GM18868 (cell line): ENCODE measurements at regions not wholly inside any gene's neighbourhood (a gene's known extent, or its start where the extent isn't known, plus 50 kb on each side); places are given as distances from the start of the nearest gene placed in this dataset.
"Not testable (repeated sequence)": the region's sequence is repeated elsewhere in the genome, so short reads cannot be mapped to it uniquely, and the experiment has no call there.

Experiments used
- ATAC-seq: cut with Tn5 transposase; IDR thresholded peaks from one replicate; pipeline ENCODE4 v1.9.1; 2021; ENCODE audit warnings: mild to moderate bottlenecking, moderate library complexity; ENCODE audit not compliant: unreplicated experiment

DNA sequence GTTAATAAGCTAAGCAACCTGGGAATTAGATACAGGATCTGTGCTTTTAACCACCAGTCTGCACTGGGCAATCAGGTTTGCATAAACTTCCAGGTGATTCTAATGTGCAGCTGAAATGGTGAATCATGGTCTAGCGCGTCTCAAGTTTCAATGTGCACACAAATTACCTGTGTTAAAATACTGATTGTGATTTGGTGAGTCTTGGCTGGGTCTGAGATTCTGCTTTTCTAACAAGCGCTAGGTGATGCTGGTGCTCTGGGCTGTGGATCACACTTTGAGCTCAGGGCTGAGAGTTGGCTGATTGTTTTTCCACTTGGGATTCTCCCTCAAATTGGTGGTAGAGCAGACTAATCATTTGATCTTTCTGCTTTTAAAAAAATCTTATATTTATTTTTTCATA is 124.8 kb downstream of the C12orf75 start:
- no peak for ATAC-seq

DNA sequence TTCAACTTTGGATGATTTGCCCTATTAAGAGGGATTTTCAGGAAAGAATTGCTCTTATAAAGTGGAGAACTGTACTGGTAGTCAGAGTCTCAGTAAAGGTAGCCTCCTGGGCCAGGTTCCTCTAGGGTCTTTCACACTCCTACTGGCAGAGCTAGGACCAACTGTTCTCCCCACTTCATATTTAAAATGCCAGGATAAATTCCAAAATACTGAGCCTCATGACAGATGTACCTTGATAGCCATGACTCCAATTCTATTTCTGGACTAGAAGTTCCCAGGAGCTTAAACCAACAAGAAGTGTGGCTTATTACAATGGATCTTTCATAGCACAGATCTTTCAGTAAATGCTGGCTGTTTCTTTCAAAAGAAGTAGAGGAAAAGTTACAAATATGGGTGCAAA is 126.5 kb downstream of the C12orf75 start:
- no peak for ATAC-seq

DNA sequence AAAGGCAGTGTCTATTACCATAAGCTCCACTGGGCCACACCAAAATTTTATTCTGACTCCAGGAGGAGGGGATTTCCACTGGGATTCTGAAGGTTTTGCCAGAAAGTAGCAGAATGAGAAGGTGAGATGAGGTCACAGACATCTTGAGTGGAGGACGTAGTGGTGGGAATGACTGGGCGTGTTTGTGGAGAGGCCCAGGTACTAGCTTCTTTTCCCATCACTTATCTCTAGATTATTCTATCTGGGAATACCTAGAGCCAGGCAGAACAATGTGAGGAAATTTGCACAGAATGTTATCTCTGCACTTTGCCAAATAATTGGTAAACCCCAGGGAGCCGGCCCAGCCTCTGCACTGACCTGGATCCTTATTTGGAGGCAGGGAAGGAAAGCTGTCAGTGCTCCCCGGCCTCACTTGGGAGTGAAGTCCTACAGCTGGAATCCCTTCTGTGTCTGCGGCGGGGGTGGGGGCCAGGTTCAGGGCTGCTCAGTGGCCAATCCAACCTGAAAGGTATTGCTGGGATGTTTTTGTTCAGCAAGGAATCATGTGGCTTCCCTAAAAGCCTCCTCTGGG is 129.4 kb downstream of the C12orf75 start:
- no peak for ATAC-seq

DNA sequence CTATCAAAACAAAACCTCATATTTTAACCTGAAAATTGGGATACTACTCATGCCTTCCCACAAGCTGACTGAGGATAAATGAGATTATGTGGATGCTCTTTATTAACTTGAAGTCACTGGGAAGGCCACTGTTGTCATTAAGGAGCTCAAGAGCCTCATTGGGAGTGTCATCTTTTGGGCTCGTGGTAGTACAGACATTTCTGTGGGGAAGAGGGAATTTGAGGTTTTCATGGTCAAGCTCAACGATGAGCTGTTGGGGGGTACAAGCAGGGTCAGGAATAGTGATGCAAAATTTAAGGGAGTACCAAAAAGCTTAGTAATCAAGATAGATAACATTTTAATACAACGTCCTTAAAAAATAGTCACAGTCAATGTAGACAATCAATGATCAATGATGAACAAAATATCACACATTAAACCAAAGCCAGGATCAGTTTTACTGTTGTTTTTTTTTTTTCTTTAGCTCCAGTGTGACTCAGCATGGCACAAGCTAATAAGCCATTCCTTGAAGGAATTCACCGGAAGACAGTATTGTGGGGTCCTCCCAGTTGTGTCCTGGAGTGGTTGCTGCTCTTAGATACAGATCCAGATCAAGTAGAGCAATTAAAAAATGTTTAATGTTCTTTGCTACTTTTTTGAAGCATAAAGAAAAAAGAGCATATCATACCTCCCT is 130.9 kb downstream of the C12orf75 start:
- no peak for ATAC-seq

DNA sequence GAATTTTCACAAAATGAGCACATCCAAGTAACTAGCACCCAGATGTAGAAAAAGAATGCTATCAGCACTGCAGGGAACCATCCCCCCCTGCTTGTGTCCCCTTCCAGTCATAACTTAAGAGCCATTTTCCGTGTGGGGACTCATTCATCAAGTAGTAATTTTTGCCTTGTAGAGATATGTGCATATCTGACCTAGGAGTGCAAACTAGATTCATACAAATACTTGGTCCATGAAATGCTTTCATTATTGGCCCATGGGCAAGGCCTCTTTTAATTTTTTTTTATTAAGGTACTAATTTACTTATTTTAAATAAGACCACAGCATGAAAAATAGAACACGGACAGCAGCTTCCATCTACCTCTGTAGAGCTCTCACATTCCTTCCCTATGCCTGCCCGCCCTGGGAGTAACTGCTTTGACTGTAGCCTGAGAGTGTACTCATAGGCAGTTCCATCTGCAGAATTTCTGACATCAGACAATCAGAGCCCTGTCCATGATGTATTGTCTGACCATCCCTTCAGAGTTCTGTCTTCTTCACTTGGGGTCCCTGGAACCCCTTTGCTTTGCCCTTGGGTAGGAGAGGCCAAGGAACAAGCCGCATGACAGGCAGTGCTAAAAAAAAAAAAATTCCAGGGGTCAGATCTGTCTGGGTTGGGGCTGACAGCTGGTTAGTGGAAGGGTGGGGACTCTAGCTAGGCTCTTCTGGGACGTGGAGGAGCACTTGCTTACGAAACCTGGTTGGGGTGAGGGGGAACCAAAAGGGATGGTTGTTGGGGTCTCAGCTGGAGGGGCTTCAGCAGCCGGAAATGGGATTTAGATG is 131.7 kb downstream of the C12orf75 start:
- no peak for ATAC-seq

DNA sequence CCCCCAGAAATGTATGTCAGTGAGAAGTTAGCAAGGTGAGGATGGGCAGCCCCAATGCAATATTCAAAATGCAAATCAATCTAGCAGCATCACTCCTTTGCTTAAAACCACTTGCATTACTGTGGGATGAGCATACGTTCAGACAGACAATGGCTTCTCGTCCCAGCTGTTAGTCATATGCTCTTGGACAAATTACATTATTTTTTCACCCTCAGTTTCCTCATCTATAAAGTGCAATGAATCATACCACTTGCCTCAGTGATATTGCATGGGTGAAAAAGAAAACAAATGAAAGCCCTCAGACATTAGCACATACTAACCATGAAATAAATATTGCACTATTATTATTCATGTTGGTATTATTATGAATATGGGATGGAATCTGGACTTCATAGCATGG is 132.3 kb downstream of the C12orf75 start:
- no peak for ATAC-seq

DNA sequence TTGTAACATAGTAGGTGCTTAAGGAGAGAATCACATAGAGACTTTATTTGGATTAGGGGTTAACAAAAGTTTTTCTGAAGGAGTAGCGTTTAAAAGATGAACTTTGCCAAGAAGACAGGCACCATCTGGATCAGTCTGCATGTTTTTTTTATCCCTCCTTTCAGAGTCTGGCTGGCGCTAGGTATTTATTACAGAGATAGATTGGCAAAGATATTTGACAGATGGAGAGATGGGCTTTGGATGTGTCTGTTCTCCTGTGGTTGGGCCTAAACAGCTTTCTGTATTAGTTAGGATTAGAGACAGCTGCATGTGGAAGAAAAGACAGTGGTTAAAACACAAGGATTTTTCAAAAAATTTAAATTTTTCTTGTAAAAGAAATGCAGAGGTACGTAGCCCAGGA is 133.9 kb downstream of the C12orf75 start:
- no peak for ATAC-seq

DNA sequence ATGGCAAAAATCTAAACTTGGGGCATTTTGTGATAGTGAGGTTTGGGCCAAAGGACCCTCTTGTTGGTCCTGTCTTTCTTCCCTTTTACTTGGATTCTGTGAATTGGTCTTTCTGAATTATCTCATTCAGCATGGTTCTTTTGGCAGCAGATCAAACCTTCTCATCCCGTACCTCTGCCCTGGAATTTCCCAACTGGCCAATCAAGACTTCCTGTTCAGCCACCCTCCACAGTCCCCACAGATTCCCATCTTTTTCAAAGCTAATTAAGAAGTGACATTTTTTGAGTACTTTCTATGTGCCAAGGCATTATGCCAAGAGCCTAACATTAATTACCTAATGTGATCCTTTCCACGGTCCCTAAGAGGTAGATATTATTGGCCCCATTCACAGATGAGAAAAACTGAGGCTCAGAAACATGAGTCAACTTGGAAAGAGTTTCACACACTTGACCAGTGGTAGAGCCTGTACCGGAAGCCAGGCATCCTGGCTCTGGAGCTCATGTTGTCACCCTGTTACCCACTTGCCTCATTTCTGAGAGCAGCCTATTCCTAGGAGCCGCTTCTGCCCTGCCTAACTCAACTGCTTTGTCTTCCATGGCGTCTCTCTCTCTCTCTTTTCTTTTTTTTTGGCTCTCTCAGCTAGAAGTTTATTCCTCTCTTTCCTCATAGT is 135.9 kb downstream of the C12orf75 start:
- no peak for ATAC-seq

DNA sequence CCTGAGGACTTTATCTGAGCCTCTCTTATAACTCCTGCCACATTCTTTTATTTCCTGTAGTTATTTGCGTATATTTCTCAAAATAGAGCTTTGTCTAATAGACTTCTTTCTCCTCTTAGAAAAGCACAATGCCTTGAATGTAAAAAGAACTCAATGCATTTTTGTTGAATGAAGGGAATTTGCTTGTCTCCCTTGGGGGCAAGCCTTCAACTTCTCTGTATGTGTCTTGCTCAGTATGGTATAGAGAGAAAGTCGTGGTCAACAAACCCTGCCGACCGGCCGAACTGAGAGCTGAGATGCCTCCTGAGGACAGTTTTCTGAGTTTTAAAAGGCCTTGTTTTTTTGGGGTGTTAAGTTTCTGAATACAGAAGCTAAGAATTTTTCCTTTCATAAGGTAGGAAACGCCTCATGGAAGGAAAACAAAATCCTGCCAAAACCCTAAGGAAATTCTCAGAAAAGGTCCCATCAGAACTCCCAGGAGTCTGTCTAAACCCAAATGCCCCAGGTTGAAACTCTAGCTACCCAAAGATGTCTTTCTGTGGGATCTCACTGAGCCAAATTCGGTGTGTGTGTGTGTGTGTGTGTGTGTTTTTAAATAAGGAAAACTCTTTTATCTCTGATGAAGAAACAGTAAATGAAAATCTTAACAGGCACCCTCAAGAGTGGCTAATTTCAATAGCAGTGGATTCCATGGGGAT is 136.6 kb downstream of the C12orf75 start:
- ATAC-seq = no peak

DNA sequence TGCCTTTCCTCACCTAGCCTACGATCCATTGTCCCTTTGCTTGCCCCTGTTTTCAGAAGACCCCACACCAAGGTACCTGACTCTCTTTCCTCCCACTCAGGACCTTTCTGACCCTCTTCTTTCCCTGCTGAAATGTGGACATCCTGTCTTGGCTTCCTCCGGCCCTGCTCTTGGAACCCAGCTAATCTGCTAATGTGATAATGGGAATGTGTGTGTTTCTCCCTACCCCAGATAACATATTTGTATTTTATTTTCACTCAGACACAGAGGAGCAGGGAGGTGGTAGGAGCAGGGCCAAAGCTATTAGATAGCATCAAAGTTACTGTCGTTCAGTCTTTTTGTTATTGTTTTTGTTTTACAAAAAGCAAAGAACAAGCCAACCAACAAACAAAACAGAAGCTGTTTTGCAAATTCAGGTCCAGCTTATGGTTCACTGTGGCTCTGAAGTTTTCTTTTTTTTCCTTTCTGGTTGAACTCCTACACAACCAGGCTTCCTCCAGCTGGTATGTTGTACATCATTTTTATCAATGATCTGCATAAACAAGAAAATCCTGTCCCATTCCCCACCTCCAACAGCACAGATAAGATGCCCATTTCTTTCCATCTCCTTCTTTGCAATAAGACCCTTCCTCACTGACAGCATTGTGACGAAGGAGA is 137.3 kb downstream of the C12orf75 start:
- no peak for ATAC-seq

DNA sequence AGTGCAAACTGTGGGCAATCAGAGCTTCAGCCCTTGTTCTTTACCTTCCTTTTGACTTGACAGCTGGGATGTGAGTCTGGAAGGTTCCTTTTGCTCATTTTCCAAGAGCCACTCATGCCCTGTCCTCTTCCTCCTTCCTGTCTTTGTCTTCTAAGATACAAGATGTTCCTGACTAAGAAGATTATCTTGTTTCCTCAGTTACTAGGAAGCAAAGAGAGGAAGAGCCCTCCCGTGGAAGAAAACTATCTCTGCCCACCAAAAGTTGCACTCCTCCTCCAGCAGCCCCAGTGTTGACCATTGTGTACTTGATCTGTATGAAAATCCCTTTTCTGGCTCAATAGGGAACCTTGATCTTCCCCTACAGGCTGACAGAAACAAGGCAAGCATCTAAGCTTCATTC is 138.0 kb downstream of the C12orf75 start:
- ATAC-seq = no peak

DNA sequence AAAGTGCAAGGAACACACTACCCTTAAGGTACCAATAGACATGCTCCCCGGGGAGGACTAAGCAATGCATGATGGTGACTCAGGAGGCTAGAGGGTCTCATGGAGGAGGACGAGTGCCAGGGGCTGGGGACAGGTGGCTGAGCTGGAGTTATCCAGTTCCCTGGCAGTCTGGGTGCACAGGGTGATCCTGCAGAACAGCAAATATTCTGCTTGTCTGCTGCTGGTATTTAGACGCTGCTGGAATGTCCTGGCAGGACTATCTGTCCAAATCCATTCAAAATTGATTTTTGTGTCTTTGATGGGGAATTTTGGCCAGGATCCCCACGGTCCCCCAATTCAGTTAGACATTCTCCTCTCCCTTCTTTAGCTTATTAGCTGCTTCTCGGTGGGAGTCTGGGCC is 138.7 kb downstream of the C12orf75 start:
- no peak for ATAC-seq

DNA sequence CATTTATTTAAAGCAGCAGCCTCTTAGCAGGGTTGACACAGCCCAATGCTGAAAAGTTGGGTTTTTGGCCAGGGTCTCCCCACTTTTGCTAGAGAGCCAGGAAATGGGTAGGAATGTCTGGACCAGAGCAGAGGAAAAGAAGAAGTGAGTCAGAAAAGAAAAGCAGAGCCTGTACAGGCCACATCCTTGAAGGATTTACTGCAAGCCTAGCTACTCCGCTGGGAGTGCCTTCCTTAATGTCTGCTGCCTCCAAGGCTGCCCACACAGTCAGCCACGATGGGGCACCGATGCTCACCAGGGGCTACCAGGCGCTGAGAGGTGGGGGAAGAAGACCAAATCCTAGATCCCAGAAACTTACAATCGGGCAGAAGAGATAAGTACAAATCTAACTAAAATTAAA is 139.2 kb downstream of the C12orf75 start:
- no peak for ATAC-seq

DNA sequence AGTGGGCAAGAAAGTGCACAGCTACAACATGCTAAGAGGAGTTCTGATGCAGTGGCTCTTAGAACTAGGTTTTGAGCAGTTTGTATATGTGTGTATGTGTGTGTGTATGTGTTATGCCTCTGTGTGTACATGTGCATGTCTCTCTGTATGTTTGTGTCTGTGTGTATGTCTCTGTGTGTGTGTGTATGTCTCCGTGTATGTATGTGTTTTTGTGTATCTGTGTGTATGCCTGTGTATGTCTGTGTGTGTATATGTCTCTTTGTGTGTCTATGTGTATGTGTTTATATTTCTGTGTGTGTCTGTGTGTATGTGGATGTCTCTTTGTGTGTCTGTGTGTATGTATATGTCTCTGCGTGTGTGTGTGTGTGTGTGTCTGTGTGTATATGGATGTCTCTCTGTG is 139.6 kb downstream of the C12orf75 start:
- ATAC-seq = no peak

DNA sequence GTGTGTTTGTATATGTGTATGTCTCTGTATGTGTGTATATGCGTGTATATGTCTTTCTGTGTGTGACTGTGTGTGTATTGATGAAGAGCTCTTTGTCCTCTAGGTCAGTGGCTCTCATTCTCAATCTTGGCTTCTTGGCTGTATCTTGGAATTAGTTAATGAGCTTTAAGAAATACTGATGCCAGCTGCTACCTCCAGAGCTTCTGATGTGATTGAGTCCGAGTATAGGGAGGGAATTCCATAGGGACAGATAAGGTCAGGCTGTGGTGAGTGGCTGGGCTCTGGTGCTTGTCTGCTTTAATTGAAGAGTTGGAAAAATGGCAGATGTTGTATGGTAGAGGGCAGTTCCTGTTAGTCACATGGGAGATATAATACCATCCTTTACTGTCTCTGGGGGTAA is 140.1 kb downstream of the C12orf75 start:
- ATAC-seq = no peak

DNA sequence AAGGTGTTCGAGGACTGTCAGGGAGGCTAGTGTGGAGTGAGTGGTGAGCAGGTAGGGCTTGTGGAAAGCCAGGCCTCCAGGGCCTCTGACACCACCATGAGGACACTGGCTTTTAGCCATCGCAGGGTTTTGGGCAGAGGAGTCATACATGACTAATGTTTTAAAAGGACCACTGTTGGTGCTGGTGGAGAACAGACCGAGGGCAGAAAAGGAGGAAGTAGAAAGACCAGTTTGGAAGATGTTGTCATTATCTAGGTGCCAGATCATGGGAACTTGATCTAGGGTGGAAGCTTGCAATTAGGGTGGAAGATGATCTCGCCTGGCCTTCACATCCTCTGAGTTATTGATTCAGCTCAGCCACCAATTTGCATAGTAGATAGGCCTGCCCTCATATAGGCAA is 144.2 kb downstream of the C12orf75 start:
- ATAC-seq = no peak

DNA sequence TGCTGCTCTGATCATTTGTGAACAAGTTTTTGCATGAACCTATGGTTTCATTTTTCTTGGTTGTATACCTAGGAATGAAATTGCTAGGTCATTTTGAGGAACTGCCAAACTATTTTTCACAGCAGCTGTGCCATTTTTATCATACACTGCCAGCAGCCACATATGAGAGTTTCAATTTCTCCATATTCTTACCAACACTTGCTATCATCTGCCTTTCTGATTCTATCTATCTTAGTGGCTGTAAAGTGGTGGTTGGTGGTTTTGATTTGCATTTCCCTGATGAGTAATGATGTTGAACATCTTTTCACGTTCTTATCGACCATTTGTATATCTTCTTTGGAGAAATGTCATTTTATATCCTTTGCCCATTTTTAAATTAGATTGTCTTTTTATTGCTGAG is 146.1 kb downstream of the C12orf75 start:
- ATAC-seq = no peak

DNA sequence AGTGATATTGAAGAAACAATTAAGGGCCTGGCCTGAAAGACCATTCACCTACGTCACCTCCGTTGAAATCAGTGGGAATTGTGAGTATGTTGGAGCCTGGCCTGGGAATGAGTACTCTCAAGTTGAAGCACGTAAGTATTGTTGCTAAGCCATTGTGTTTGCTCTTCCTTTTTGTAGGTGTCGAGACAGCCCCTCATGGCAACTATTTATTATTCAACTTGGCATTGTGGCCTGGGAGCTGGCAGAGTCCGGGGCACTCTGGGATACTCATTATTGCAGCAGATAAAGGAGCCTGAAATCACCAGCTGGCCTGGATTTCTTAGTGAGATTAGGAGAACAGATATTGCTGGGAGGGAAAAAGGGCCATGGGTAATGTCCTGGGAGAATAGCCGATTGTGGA is 147.4 kb downstream of the C12orf75 start:
- no peak for ATAC-seq

DNA sequence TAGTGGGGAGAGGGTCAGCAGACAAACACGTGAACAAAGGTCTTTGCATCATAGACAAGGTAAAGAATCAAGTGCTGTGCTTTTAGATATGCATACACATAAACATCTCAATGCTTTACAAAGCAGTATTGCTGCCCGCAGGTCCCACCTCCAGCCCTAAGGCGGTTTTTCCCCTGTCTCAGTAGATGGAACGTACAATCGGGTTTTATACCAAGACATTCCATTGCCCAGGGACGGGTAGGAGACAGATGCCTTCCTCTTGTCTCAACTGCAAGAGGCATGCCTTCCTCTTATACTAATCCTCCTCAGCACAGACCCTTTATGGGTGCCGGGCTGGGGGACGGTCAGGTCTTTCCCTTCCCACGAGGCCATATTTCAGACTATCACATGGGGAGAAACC is 148.3 kb downstream of the C12orf75 start:
- ATAC-seq = not testable (repeated sequence)

DNA sequence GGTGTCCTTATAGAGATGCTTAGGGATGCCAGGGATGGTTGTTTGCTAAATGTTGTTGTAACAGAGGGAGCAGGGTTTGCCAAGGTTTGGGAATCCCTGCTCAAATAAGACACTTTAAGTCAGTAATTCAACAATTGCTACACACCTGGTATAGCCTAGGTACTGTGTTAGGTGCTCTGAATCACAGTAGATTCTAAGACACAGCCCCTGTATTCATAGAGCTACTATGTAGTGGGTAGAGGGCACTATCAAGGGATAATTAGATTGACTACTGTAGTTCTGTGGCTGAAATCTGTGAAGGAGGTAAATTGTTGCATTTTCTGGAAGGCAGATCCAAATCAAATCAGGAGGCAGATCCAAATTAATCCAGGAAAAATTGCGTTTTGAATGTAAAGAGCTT is 149.2 kb downstream of the C12orf75 start:
- ATAC-seq = no peak

DNA sequence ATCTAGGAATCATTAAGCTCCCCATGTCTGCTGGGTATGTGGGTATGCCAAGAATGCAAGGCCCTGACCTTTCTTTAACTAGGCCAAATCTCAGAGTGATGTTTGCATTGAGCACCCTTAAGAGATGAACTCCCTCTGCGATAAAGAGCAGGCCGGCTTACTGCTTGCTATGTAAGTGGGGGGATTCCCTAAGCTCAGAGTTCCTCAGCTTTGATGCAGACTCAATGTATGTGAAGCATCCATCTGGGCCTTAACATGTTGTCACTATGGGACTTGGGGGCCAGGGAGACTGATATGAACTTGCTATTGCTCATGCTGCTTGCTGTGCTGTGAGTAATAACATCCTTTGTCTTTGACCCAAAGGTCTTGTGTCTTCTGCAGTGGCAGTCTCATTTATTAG is 149.7 kb downstream of the C12orf75 start:
- ATAC-seq = no peak
